Stomach (tissue), 4 donors: ENCODE measurements at regions not wholly inside any gene's neighbourhood (a gene's known extent, or its start where the extent isn't known, plus 50 kb on each side); places are given as distances from the start of the nearest gene placed in this dataset.

ENCODE experiments used
- CTCF ChIP-seq, 7 experiments: fragments of 450-650 bp in 4 of 7; fragments of 200-600 bp in 3 of 7; sonication (generic) in 3 of 7; IDR thresholded peaks; one replicate each; pipeline ENCODE4 v1.5.1; 2016 to 2019; ENCODE audit warnings: antibody characterized with exemption in 7 of 7, control low read depth in 2 of 7, mild to moderate bottlenecking in 1 of 7
- EP300 ChIP-seq: sonication (generic); formaldehyde crosslinking; IDR thresholded peaks from one replicate; pipeline ENCODE4 v1.6.1; 2017; ENCODE audit warnings: antibody characterized with exemption
- POLR2A ChIP-seq, 4 donors: fragments of 450-650 bp; IDR thresholded peaks; one replicate each; pipeline ENCODE4 v1.6.1; 2016; ENCODE audit warnings: antibody characterized with exemption in 4 of 4, control low read depth in 2 of 4, mild to moderate bottlenecking in 1 of 4, moderate library complexity in 1 of 4

GRCh38 chr14:49396801-49397200 lies 189.4 kb downstream of the RPS29 start:
- no peak for TF ChIP-seq EP300
- TF ChIP-seq CTCF (IDR thresholded peaks at IDR 0.05) = no peak
- TF ChIP-seq POLR2A (IDR thresholded peaks at IDR 0.05) = no peak
